ENCODE measurements at regions not wholly inside any gene's neighbourhood (a gene's known extent, or its start where the extent isn't known, plus 50 kb on each side); places are given as distances from the start of the nearest gene placed in this dataset.

- no peak for TF ChIP-seq CTCF (IDR thresholded peaks at IDR 0.05)
- TF ChIP-seq POLR2A (IDR thresholded peaks at IDR 0.05), result no peak
Measured at GRCh38 chr7:42456267-42456666, 219.3 kb upstream of the GLI3 start.
